ENCODE measurements at regions not wholly inside any gene's neighbourhood (a gene's known extent, or its start where the extent isn't known, plus 50 kb on each side); places are given as distances from the start of the nearest gene placed in this dataset.

DNA sequence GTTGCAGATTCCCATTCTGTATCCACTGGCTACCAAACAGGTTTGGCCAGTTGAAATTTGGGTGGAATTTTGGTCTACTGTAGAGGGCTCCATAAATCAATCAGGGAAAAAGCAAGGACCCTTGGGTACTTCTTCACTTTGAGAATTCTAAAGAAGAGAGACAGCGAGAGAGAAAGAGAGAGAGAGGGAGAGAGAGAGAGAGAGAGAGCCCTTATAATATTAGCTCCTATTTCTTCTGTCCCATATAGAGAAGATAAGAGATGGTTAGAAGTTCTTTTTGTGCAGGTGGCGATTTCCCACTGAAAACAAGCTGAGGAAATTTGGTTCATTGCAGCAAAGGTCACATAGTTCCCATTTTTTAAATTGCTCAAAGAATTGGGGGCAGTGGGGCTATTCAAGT, 88.6 kb upstream of the ZNF536 start:
- TF ChIP-seq POLR2A (IDR thresholded peaks at IDR 0.05) = no peak
- TF ChIP-seq, protein P1, sequence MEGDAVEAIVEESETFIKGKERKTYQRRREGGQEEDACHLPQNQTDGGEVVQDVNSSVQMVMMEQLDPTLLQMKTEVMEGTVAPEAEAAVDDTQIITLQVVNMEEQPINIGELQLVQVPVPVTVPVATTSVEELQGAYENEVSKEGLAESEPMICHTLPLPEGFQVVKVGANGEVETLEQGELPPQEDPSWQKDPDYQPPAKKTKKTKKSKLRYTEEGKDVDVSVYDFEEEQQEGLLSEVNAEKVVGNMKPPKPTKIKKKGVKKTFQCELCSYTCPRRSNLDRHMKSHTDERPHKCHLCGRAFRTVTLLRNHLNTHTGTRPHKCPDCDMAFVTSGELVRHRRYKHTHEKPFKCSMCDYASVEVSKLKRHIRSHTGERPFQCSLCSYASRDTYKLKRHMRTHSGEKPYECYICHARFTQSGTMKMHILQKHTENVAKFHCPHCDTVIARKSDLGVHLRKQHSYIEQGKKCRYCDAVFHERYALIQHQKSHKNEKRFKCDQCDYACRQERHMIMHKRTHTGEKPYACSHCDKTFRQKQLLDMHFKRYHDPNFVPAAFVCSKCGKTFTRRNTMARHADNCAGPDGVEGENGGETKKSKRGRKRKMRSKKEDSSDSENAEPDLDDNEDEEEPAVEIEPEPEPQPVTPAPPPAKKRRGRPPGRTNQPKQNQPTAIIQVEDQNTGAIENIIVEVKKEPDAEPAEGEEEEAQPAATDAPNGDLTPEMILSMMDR (IDR thresholded peaks at IDR 0.05) = no peak
